ENCODE measurements at regions not wholly inside any gene's neighbourhood (a gene's known extent, or its start where the extent isn't known, plus 50 kb on each side); places are given as distances from the start of the nearest gene placed in this dataset.

GRCh38 chr1:54456361-54456760 is 50.2 kb upstream of the SSBP3 start:
- TF ChIP-seq, protein P1, sequence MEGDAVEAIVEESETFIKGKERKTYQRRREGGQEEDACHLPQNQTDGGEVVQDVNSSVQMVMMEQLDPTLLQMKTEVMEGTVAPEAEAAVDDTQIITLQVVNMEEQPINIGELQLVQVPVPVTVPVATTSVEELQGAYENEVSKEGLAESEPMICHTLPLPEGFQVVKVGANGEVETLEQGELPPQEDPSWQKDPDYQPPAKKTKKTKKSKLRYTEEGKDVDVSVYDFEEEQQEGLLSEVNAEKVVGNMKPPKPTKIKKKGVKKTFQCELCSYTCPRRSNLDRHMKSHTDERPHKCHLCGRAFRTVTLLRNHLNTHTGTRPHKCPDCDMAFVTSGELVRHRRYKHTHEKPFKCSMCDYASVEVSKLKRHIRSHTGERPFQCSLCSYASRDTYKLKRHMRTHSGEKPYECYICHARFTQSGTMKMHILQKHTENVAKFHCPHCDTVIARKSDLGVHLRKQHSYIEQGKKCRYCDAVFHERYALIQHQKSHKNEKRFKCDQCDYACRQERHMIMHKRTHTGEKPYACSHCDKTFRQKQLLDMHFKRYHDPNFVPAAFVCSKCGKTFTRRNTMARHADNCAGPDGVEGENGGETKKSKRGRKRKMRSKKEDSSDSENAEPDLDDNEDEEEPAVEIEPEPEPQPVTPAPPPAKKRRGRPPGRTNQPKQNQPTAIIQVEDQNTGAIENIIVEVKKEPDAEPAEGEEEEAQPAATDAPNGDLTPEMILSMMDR (conservative IDR thresholded peaks at IDR 0.05 in 1 of 2, IDR thresholded peaks at IDR 0.05 in 1 of 2; ENCODE audit: extremely low read depth in 1 of 2, insufficient read depth in 1 of 2, low read depth in 1 of 2, low read length in 2 of 2) = no peak
- no peak for TF ChIP-seq EZH2 (IDR thresholded peaks at IDR 0.05; ENCODE audit: borderline replicate concordance, low read length)
